K562 (cell line): ENCODE measurements at regions not wholly inside any gene's neighbourhood (a gene's known extent, or its start where the extent isn't known, plus 50 kb on each side); places are given as distances from the start of the nearest gene placed in this dataset.

Source experiments
- ATAC-seq: fragments of 200-7000 bp; cut with Tn5 transposase; 3 replicates; pipeline ENCODE4 v1.9.1; 2020; ENCODE audit warnings: moderate library complexity
- BruUV-seq: library from RNA; stranded (reverse); fragments of 400-500 nt; replicated peaks from 2 replicates; lab custom pipeline; 2021; lab: Mats Ljungman, UMichigan
- CTCF ChIA-PET: fragments of 300-600 bp; formaldehyde crosslinking; extraction: SDS; loops from one replicate; lab custom pipeline; 2021; ENCODE audit warnings: low intra/inter-chr PET ratio; lab: Yijun Ruan, JAX
- POLR2A ChIA-PET: fragments of 300-600, 350-650 bp; sonication (Branson Sonifier 250); formaldehyde crosslinking; extraction: SDS; loops from one replicate; lab custom pipeline; 2021; ENCODE audit warnings: antibody characterized with exemption, inconsistent platforms; lab: Yijun Ruan, JAX
- DNase-seq, 4 experiments: peaks; one replicate each; pipeline versions ENCODE4 v3.0.0 to v3.0.0-alpha.2; 2011 to 2018; ENCODE audit warnings: low spot score in 3 of 4, mixed read lengths in 3 of 4; ENCODE audit errors: extremely low read depth in 1 of 4
- FAIRE-seq: peaks from 2 replicates; lab custom pipeline; 2011; peaks lifted over from hg19 to GRCh38; lab: Jason Lieb, UNC
- H2AFZ ChIP-seq: 2 replicates; pipeline ENCODE4 v1.6.0; 2011; ENCODE audit warnings: low read depth, low read length, control low read depth, inconsistent platforms
- H3K27ac ChIP-seq: fragments of 200-600 bp; 3 replicates; pipeline ENCODE4 v1.8.0; 2011; ENCODE audit warnings: low read depth, mild to moderate bottlenecking, control low read depth, inconsistent platforms, low read length, moderate library complexity, mixed read lengths; ENCODE audit errors: extremely low read depth
- H3K27me3 ChIP-seq, 2 experiments: fragments of 300-600 bp in 1 of 2; 2 replicates in 1 of 2; 3 replicates in 1 of 2; pipeline versions ENCODE4 v1.6.0 to v1.8.0; 2011; ENCODE audit warnings: inconsistent platforms in 2 of 2, low read length in 2 of 2, mild to moderate bottlenecking in 1 of 2, mixed read lengths in 1 of 2, moderate library complexity in 1 of 2; ENCODE audit not compliant: control insufficient read depth in 2 of 2, insufficient read depth in 2 of 2
- H3K36me3 ChIP-seq: fragments of 300-600 bp; 3 replicates; pipeline ENCODE4 v1.8.0; 2011; ENCODE audit warnings: mild to moderate bottlenecking, low read length, inconsistent platforms; ENCODE audit not compliant: control insufficient read depth, insufficient read depth
- H3K4me1 ChIP-seq, 2 experiments: fragments of 200-600 bp in 1 of 2; replicated peaks in 1 of 2; 2 replicates in 1 of 2; 3 replicates in 1 of 2; pipeline versions ENCODE4 v1.5.1 to v1.8.0; 2011; ENCODE audit warnings: inconsistent platforms in 2 of 2, low read length in 2 of 2, mild to moderate bottlenecking in 1 of 2, mixed read lengths in 1 of 2, moderate library complexity in 1 of 2; ENCODE audit not compliant: control insufficient read depth in 2 of 2, insufficient read depth in 2 of 2
- H3K4me2 ChIP-seq: 2 replicates; pipeline ENCODE4 v1.6.1; 2011; ENCODE audit warnings: low read length, control low read depth, inconsistent platforms, mixed read lengths; ENCODE audit not compliant: insufficient read depth
- H3K4me3 ChIP-seq: fragments of 200-600 bp; sonication (generic), shearing (Covaris generic); 2 replicates; pipeline ENCODE4 v1.5.1; 2016; ENCODE audit warnings: control low read depth, inconsistent platforms
- H3K79me2 ChIP-seq: fragments of 200-600 bp; 3 replicates; pipeline ENCODE4 v1.8.0; 2011; ENCODE audit warnings: low read length, inconsistent platforms; ENCODE audit not compliant: control insufficient read depth, insufficient read depth
- H3K9ac ChIP-seq, 2 experiments: 2 replicates each; pipeline versions ENCODE4 v1.6.0 to v1.6.1; 2011; ENCODE audit warnings: low read depth in 2 of 2, low read length in 2 of 2, control low read depth in 1 of 2, inconsistent platforms in 1 of 2, mild to moderate bottlenecking in 1 of 2, mixed read lengths in 1 of 2; ENCODE audit not compliant: insufficient read depth in 1 of 2
- H3K9me1 ChIP-seq: one replicate; pipeline ENCODE4 v1.6.0; 2011; ENCODE audit warnings: inconsistent platforms, mild to moderate bottlenecking, low read length, moderate library complexity; ENCODE audit not compliant: control insufficient read depth, insufficient read depth
- H3K9me3 ChIP-seq: replicated peaks from 2 replicates; pipeline ENCODE4 v1.5.1; 2011; ENCODE audit warnings: low read depth, low read length, inconsistent platforms; ENCODE audit not compliant: control insufficient read depth, insufficient read depth
- H4K20me1 ChIP-seq: replicated peaks from 2 replicates; pipeline ENCODE4 v1.6.1; 2011; ENCODE audit warnings: low read length, inconsistent platforms, mixed read lengths; ENCODE audit not compliant: control insufficient read depth, insufficient read depth
- ATF3 ChIP-seq, 2 experiments: fragments of 450-650 bp in 1 of 2; sonication (generic) in 1 of 2; formaldehyde crosslinking in 1 of 2; IDR thresholded peaks in 1 of 2; conservative IDR thresholded peaks in 1 of 2; 2 replicates each; pipeline versions ENCODE4 v1.6.1 to v1.8.1; 2016 to 2023; ENCODE audit warnings: mild to moderate bottlenecking in 2 of 2, moderate library complexity in 2 of 2, inconsistent platforms in 1 of 2, missing genetic modification reagents in 1 of 2
- CCNT2 ChIP-seq: IDR thresholded peaks from 2 replicates; pipeline ENCODE4 v1.6.1; 2011; ENCODE audit warnings: borderline replicate concordance, low read depth, mild to moderate bottlenecking, moderate library complexity, mixed read lengths, low read length; ENCODE audit not compliant: insufficient read length; ENCODE audit errors: extremely low read depth
- E2F8 ChIP-seq: fragments of 450-650 bp; IDR thresholded peaks from 2 replicates; pipeline ENCODE4 v1.7.1; 2018; ENCODE audit warnings: mild to moderate bottlenecking, low read depth; ENCODE audit not compliant: partially characterized antibody
- FOSL1 ChIP-seq: fragments of 200-800 bp; sonication (Bioruptor generic); conservative IDR thresholded peaks from 2 replicates; pipeline ENCODE4 v1.6.1; 2016; ENCODE audit warnings: missing genetic modification characterization, missing compliant biosample characterization
- HDAC6 ChIP-seq: IDR thresholded peaks from 2 replicates; pipeline ENCODE4 v1.6.1; 2012; ENCODE audit warnings: low read depth, mild to moderate bottlenecking, control low read depth, inconsistent platforms, low read length, moderate library complexity
- ID3 ChIP-seq, 2 experiments: fragments of 250-450 bp in 1 of 2; fragments of 450-650 bp in 1 of 2; sonication (Bioruptor Pico) in 1 of 2; IDR thresholded peaks; 2 replicates each; pipeline versions ENCODE4 v1.6.1 to v1.8.0; 2016 to 2021; ENCODE audit warnings: mild to moderate bottlenecking in 2 of 2, moderate library complexity in 2 of 2, missing compliant biosample characterization in 1 of 2, missing genetic modification characterization in 1 of 2
- JUND ChIP-seq, 2 experiments: IDR thresholded peaks; 2 replicates in 1 of 2; 3 replicates in 1 of 2; pipeline ENCODE4 v1.6.1; 2011; ENCODE audit warnings: borderline replicate concordance in 2 of 2, low read depth in 2 of 2, low read length in 2 of 2, improper control_type of control experiment in 1 of 2, missing biosample characterization in 1 of 2, missing genetic modification characterization in 1 of 2, missing genetic modification reagents in 1 of 2
- MNT ChIP-seq, 2 experiments: fragments of 450-650 bp; conservative IDR thresholded peaks; 2 replicates each; pipeline ENCODE4 v1.6.1; 2017; ENCODE audit warnings: mild to moderate bottlenecking in 2 of 2, moderate library complexity in 2 of 2
- NR2C1 ChIP-seq, 2 experiments: fragments of 450-650 bp; IDR thresholded peaks; 2 replicates each; pipeline ENCODE4 v1.6.1; 2017; ENCODE audit warnings: mild to moderate bottlenecking in 2 of 2, antibody characterized with exemption in 1 of 2, inconsistent platforms in 1 of 2, missing compliant biosample characterization in 1 of 2, missing genetic modification characterization in 1 of 2
- SRSF1 ChIP-seq: fragments of 200-400 bp; formaldehyde crosslinking; IDR thresholded peaks from 2 replicates; pipeline ENCODE4 v1.6.1; 2017; ENCODE audit warnings: mild to moderate bottlenecking, low read depth, low read length, moderate library complexity
- ZNF699 ChIP-seq: fragments of 250-450 bp; sonication (Bioruptor Pico); IDR thresholded peaks from 2 replicates; pipeline ENCODE4 v1.8.0; 2021; ENCODE audit warnings: mild to moderate bottlenecking, moderate library complexity; ENCODE audit not compliant: insufficient replicate concordance
- ZNF79 ChIP-seq: fragments of 250-450 bp; sonication (Bioruptor Pico); IDR thresholded peaks from 2 replicates; pipeline ENCODE4 v1.4.0; 2020; ENCODE audit warnings: low read depth, mild to moderate bottlenecking, moderate library complexity
- WGBS: fragments of 100-300 bp; shearing (Covaris generic); methylation state at CpG from one replicate; pipeline ENCODE4 v1.1.6; 2016; ENCODE audit warnings: low coverage, mixed read lengths; ENCODE audit not compliant: insufficient coverage; ENCODE audit errors: missing lambda C conversion rate; 5-methylcytosine and 5-hydroxymethylcytosine counted together
- in situ Hi-C: fragments of 300-500 bp; cut with MboI; formaldehyde crosslinking; loops from 4 replicates; pipeline ENCODE4 v1.15.0; 2018; ENCODE audit warnings: inconsistent platforms, mixed read lengths
- intact Hi-C: fragments of 100-400 bp; cut with micrococcal nuclease; formaldehyde crosslinking; loops from 2 replicates; pipeline ENCODE4 v1.14.2; 2022

GRCh38 chr6:144873623-144874378, 588.7 kb downstream of the UTRN start:
- Histone ChIP-seq H3K4me1 (peaks cover 0 to 4% of the 10 kb centered on the region in 2 experiments; a peak in 1 of 5 replicates), H3K27ac (no peak overlapping the region; the same call in 2 of the 3 replicates), H3K9me1 (no peaks in the 10 kb centered on the region), H3K27me3 (no peaks in the 10 kb centered on the region), H2AFZ (peak overlapping the region; percentile 10; the same call in 1 of the 2 replicates), H3K9me3 (no peaks in the 10 kb centered on the region), H3K79me2 (no peaks in the 10 kb centered on the region), H3K36me3 (no peaks in the 10 kb centered on the region), H3K4me2 (no peak overlapping the region), H3K4me3 (no peak overlapping the region), H4K20me1 (no peaks in the 10 kb centered on the region), H3K9ac (no peak overlapping the region)
- WGBS: 13% methylated on average over 1 of the region's 1 CpG
- intact Hi-C loops: no loop called here
- no peak for ATAC-seq
- CTCF ChIA-PET: no interaction called here
- BruUV-seq: no TSS peak
- no peak for FAIRE-seq
- DNase-seq: peak in 1 of 4 experiments; percentile 24
- in situ Hi-C loops: no loop called here
- POLR2A ChIA-PET: no interaction called here
- TF ChIP-seq ZNF79 (CRISPR knock-in tag): no peak
- no peak for TF ChIP-seq NR2C1 (IDR thresholded peaks at IDR 0.05)
- TF ChIP-seq NR2C1 (tag; IDR thresholded peaks at IDR 0.05): peak; percentile 53; the same call in 1 of the 2 replicates
- no peak for TF ChIP-seq ZNF699 (CRISPR knock-in tag)
- 0 out of 2 replicates have a peak, but pooled peaks have one; percentile 11 for TF ChIP-seq JUND (IDR thresholded peaks at IDR 0.05; ENCODE audit: borderline replicate concordance, low read depth, low read length)
- TF ChIP-seq JUND (tag; IDR thresholded peaks at IDR 0.05; ENCODE audit: borderline replicate concordance, low read depth, low read length): no peak
- TF ChIP-seq FOSL1 (tag): peak; percentile 34
- no peak for TF ChIP-seq MNT (conservative IDR thresholded peaks at IDR 0.05)
- no peak for TF ChIP-seq SRSF1
- no peak for TF ChIP-seq HDAC6
- no peak for TF ChIP-seq ID3 (CRISPR knock-in tag; IDR thresholded peaks at IDR 0.05)
- no peak for TF ChIP-seq ID3 (tag; IDR thresholded peaks at IDR 0.05)
- TF ChIP-seq E2F8: no peak
- TF ChIP-seq ATF3 (IDR thresholded peaks at IDR 0.05): peak; percentile 13; the same call in 1 of the 2 replicates
- TF ChIP-seq ATF3 (CRISPR knock-in tag; conservative IDR thresholded peaks at IDR 0.05): no peak
- TF ChIP-seq CCNT2: no peak
